ENCODE measurements at regions not wholly inside any gene's neighbourhood (a gene's known extent, or its start where the extent isn't known, plus 50 kb on each side); places are given as distances from the start of the nearest gene placed in this dataset.

- DNase-seq (ENCODE audit: low spot score): no peak
These were observed 1199.1 kb downstream of the ADGRL3 start for GRCh38 chr4:62399242-62399641.

GRCh38 chr4:62398318-62398717 is 1198.2 kb downstream of the ADGRL3 start:
- in situ Hi-C loops (cut with HindIII; ENCODE audit: low sequenced_read_pairs): no loop called here
- DNase-seq (ENCODE audit: low spot score): no peak

More at GRCh38 chr4:62399242-62399641, 1199.1 kb downstream of the ADGRL3 start:
- in situ Hi-C loops (cut with HindIII; ENCODE audit: low sequenced_read_pairs): no loop called here

- DNase-seq (ENCODE audit: low spot score): no peak
- in situ Hi-C loops (cut with HindIII; ENCODE audit: low sequenced_read_pairs): no loop called here
These were observed 1194.6 kb downstream of the ADGRL3 start for GRCh38 chr4:62394766-62395165.

GRCh38 chr4:62387808-62388207 is 1187.7 kb downstream of the ADGRL3 start:
- in situ Hi-C loops (cut with HindIII; ENCODE audit: low sequenced_read_pairs): no loop called here
- no peak for DNase-seq (ENCODE audit: low spot score)

- DNase-seq (ENCODE audit: low spot score): no peak
- in situ Hi-C loops (cut with HindIII; ENCODE audit: low sequenced_read_pairs): no loop called here
These were observed 1177.6 kb downstream of the ADGRL3 start for GRCh38 chr4:62377700-62378099.

- in situ Hi-C loops (cut with HindIII; ENCODE audit: low sequenced_read_pairs): no loop called here
These were observed 1177.1 kb downstream of the ADGRL3 start for GRCh38 chr4:62377245-62377644.

GRCh38 chr4:62366939-62367338 is 1166.8 kb downstream of the ADGRL3 start:
- in situ Hi-C loops (cut with HindIII; ENCODE audit: low sequenced_read_pairs): no loop called here
- DNase-seq (ENCODE audit: low spot score): no peak

More at GRCh38 chr4:62377245-62377644, 1177.1 kb downstream of the ADGRL3 start:
- DNase-seq (ENCODE audit: low spot score): no peak

GRCh38 chr4:62360156-62360545 is 1160.0 kb downstream of the ADGRL3 start:
- in situ Hi-C loops (cut with HindIII; ENCODE audit: low sequenced_read_pairs): no loop called here

GRCh38 chr4:62359441-62360155 is 1159.5 kb downstream of the ADGRL3 start:
- in situ Hi-C loops (cut with HindIII; ENCODE audit: low sequenced_read_pairs): no loop called here

More at GRCh38 chr4:62360156-62360545, 1160.0 kb downstream of the ADGRL3 start:
- DNase-seq (ENCODE audit: low spot score): no peak

GRCh38 chr4:62344915-62345314 is 1144.8 kb downstream of the ADGRL3 start:
- in situ Hi-C loops (cut with HindIII; ENCODE audit: low sequenced_read_pairs): no loop called here
- no peak for DNase-seq (ENCODE audit: low spot score)

More at GRCh38 chr4:62359441-62360155, 1159.5 kb downstream of the ADGRL3 start:
- peak; percentile 4 for DNase-seq (ENCODE audit: low spot score)

GRCh38 chr4:62344474-62344873 is 1144.3 kb downstream of the ADGRL3 start:
- in situ Hi-C loops (cut with HindIII; ENCODE audit: low sequenced_read_pairs): no loop called here
- DNase-seq (ENCODE audit: low spot score): no peak

GRCh38 chr4:62342346-62342745 is 1142.2 kb downstream of the ADGRL3 start:
- DNase-seq (ENCODE audit: low spot score): no peak
- in situ Hi-C loops (cut with HindIII; ENCODE audit: low sequenced_read_pairs): no loop called here

- in situ Hi-C loops (cut with HindIII; ENCODE audit: low sequenced_read_pairs): no loop called here
- DNase-seq (ENCODE audit: low spot score): no peak
These were observed 1128.4 kb downstream of the ADGRL3 start for GRCh38 chr4:62328526-62328925.

- DNase-seq (ENCODE audit: low spot score): no peak
- in situ Hi-C loops (cut with HindIII; ENCODE audit: low sequenced_read_pairs): no loop called here
These were observed 1127.6 kb downstream of the ADGRL3 start for GRCh38 chr4:62327612-62328297.

GRCh38 chr4:62324215-62324614 is 1124.1 kb downstream of the ADGRL3 start:
- in situ Hi-C loops (cut with HindIII; ENCODE audit: low sequenced_read_pairs): no loop called here
- DNase-seq (ENCODE audit: low spot score): peak; percentile 76

- in situ Hi-C loops (cut with HindIII; ENCODE audit: low sequenced_read_pairs): no loop called here
- DNase-seq (ENCODE audit: low spot score): no peak
These were observed 1120.5 kb downstream of the ADGRL3 start for GRCh38 chr4:62320612-62321011.

GRCh38 chr4:62302710-62303109 is 1102.6 kb downstream of the ADGRL3 start:
- DNase-seq (ENCODE audit: low spot score): no peak
- in situ Hi-C loops (cut with HindIII; ENCODE audit: low sequenced_read_pairs): no loop called here

- no peak for DNase-seq (ENCODE audit: low spot score)
- in situ Hi-C loops (cut with HindIII; ENCODE audit: low sequenced_read_pairs): no loop called here
These were observed 1101.4 kb downstream of the ADGRL3 start for GRCh38 chr4:62301500-62301899.

- in situ Hi-C loops (cut with HindIII; ENCODE audit: low sequenced_read_pairs): no loop called here
- DNase-seq (ENCODE audit: low spot score): no peak
These were observed 1093.4 kb downstream of the ADGRL3 start for GRCh38 chr4:62293551-62293950.

- in situ Hi-C loops (cut with HindIII; ENCODE audit: low sequenced_read_pairs): no loop called here
- no peak for DNase-seq (ENCODE audit: low spot score)
These were observed 1092.8 kb downstream of the ADGRL3 start for GRCh38 chr4:62292911-62293310.

Data from G401 (cell line).